HEK293 (cell line): ENCODE measurements at regions not wholly inside any gene's neighbourhood (a gene's known extent, or its start where the extent isn't known, plus 50 kb on each side); places are given as distances from the start of the nearest gene placed in this dataset.

Source experiments
- CTCF ChIA-PET: fragments of 350-600 bp; formaldehyde crosslinking; extraction: SDS; loops from one replicate; lab custom pipeline; 2021; ENCODE audit warnings: antibody characterized with exemption; lab: Yijun Ruan, JAX
- POLR2A ChIA-PET: fragments of 300-600 bp; formaldehyde crosslinking; extraction: SDS; loops from one replicate; lab custom pipeline; 2020; ENCODE audit warnings: antibody characterized with exemption, inconsistent platforms; lab: Yijun Ruan, JAX
- H3K27ac ChIP-seq: fragments of 200-500 bp; sonication (Bioruptor generic); 2 replicates; pipeline ENCODE4 v1.5.1; 2014; ENCODE audit warnings: low read depth, low read length, control low read depth, inconsistent platforms; ENCODE audit errors: extremely low read depth
- H3K36me3 ChIP-seq, 2 experiments: fragments of 200-500 bp in 1 of 2; sonication (Bioruptor generic) in 1 of 2; 1 replicate in 1 of 2; 2 replicates in 1 of 2; pipeline ENCODE4 v1.5.1; 2014 to 2017; ENCODE audit warnings: inconsistent platforms in 2 of 2, low read length in 2 of 2; ENCODE audit not compliant: control insufficient read depth in 2 of 2, insufficient read depth in 1 of 2
- H3K4me1 ChIP-seq: fragments of 200-500 bp; sonication (Bioruptor generic); 2 replicates; pipeline ENCODE4 v1.5.1; 2014; ENCODE audit warnings: mild to moderate bottlenecking, low read length, inconsistent platforms; ENCODE audit not compliant: control insufficient read depth, insufficient read depth
- H3K4me3 ChIP-seq: 2 replicates; pipeline ENCODE4 v1.5.1; 2011; ENCODE audit warnings: low read depth, mild to moderate bottlenecking, control low read depth, low read length, moderate library complexity
- H3K9me3 ChIP-seq: fragments of 200-500 bp; sonication (Bioruptor generic); 2 replicates; pipeline ENCODE4 v1.5.1; 2014; ENCODE audit warnings: low read depth, low read length, inconsistent platforms; ENCODE audit not compliant: control insufficient read depth, insufficient read depth
- GLI4 ChIP-seq: fragments of 450-650 bp; formaldehyde crosslinking; IDR thresholded peaks from 2 replicates; pipeline ENCODE4 v1.5.1; 2016; ENCODE audit warnings: missing biosample characterization, missing genetic modification characterization
- OSR2 ChIP-seq: fragments of 450-650 bp; formaldehyde crosslinking; IDR thresholded peaks from 2 replicates; pipeline ENCODE4 v1.5.1; 2016; ENCODE audit warnings: missing biosample characterization, missing genetic modification characterization
- PRDM1 ChIP-seq: fragments of 450-650 bp; formaldehyde crosslinking; IDR thresholded peaks from 2 replicates; pipeline ENCODE4; 2016; ENCODE audit warnings: missing biosample characterization, missing genetic modification characterization
- RBAK ChIP-seq: fragments of 450-650 bp; formaldehyde crosslinking; IDR thresholded peaks from 2 replicates; pipeline ENCODE4 v1.5.1; 2016; ENCODE audit warnings: missing biosample characterization, missing genetic modification characterization
- ZNF16 ChIP-seq: fragments of 450-650 bp; formaldehyde crosslinking; IDR thresholded peaks from 2 replicates; pipeline ENCODE4 v1.5.1; 2016; ENCODE audit warnings: low read depth, missing biosample characterization, missing genetic modification characterization
- ZNF2 ChIP-seq: fragments of 450-650 bp; formaldehyde crosslinking; IDR thresholded peaks from 2 replicates; pipeline ENCODE4 v1.5.1; 2016; ENCODE audit warnings: missing biosample characterization, missing genetic modification characterization
- ZNF24 ChIP-seq: fragments of 450-650 bp; formaldehyde crosslinking; IDR thresholded peaks from 2 replicates; pipeline ENCODE4 v1.5.1; 2016; ENCODE audit warnings: missing biosample characterization, missing genetic modification characterization
- ZNF366 ChIP-seq: fragments of 450-650 bp; formaldehyde crosslinking; conservative IDR thresholded peaks from 2 replicates; pipeline ENCODE4 v1.5.1; 2016; ENCODE audit warnings: missing biosample characterization, missing genetic modification characterization
- ZNF501 ChIP-seq: fragments of 450-650 bp; formaldehyde crosslinking; IDR thresholded peaks from 2 replicates; pipeline ENCODE4 v1.5.1; 2016; ENCODE audit warnings: missing biosample characterization, missing genetic modification characterization
- ZNF529 ChIP-seq: fragments of 450-650 bp; formaldehyde crosslinking; IDR thresholded peaks from 2 replicates; pipeline ENCODE4 v1.5.1; 2017; ENCODE audit warnings: missing genetic modification characterization, missing biosample characterization; ENCODE audit not compliant: insufficient replicate concordance
- ZNF561 ChIP-seq: fragments of 450-650 bp; IDR thresholded peaks from 2 replicates; pipeline ENCODE4 v1.5.1; 2018; ENCODE audit warnings: missing biosample characterization, missing genetic modification characterization, borderline replicate concordance
- ZNF585B ChIP-seq: fragments of 450-650 bp; formaldehyde crosslinking; IDR thresholded peaks from 2 replicates; pipeline ENCODE4 v1.5.1; 2016; ENCODE audit warnings: missing biosample characterization, missing genetic modification characterization
- TF ChIP-seq, protein P1 (sequence below): fragments of 450-650 bp; formaldehyde crosslinking; IDR thresholded peaks from 2 replicates; pipeline ENCODE4 v1.5.1; 2017; ENCODE audit warnings: missing biosample characterization, missing genetic modification characterization
- TF ChIP-seq, protein P2 (sequence below): fragments of 450-650 bp; formaldehyde crosslinking; IDR thresholded peaks from 2 replicates; pipeline ENCODE4 v1.5.1; 2017; ENCODE audit warnings: missing biosample characterization, missing genetic modification characterization
- TF ChIP-seq, protein P3 (sequence below): fragments of 450-650 bp; IDR thresholded peaks from 2 replicates; pipeline ENCODE4 v1.5.1; 2018; ENCODE audit warnings: missing biosample characterization, mild to moderate bottlenecking, missing genetic modification characterization
- TF ChIP-seq, protein P4 (sequence below): fragments of 450-650 bp; formaldehyde crosslinking; IDR thresholded peaks from 2 replicates; pipeline ENCODE4 v1.5.1; 2016; ENCODE audit warnings: missing biosample characterization, missing genetic modification characterization
- TF ChIP-seq, protein P5 (sequence below): fragments of 450-650 bp; formaldehyde crosslinking; IDR thresholded peaks from 2 replicates; pipeline ENCODE4 v1.5.1; 2016; ENCODE audit warnings: missing biosample characterization, missing genetic modification characterization
- TF ChIP-seq, protein P6 (sequence below): fragments of 450-650 bp; formaldehyde crosslinking; IDR thresholded peaks from 2 replicates; pipeline ENCODE4 v1.5.1; 2016; ENCODE audit warnings: missing biosample characterization, missing genetic modification characterization

DNA sequence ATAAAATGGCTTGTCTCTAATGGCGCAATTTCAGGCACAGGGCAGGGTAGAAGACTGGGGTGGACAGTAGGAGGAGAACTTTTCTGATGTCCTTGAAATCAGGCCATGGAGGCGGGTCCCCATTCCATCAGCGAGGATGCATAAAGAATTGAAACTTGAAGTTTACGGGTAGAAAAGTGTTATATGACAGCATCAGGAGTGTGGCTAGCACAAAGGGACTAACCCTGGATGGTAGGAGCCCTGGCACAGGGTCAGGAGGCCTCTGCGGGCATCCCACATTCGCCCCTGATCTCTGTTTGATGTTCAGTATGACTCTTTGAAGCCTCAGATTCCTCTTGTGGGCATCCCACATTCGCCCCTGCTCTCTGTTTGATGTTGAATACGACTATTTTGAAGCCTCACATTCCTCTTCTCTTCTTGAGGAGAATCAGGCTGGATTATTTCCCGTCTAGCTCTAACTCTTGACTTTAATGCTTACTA is 94.8 kb upstream of the ADRA1B start:
- H3K4me3 ChIP-seq = no peak overlapping the region
- POLR2A ChIA-PET = no interaction called here
- TF ChIP-seq, protein P1, sequence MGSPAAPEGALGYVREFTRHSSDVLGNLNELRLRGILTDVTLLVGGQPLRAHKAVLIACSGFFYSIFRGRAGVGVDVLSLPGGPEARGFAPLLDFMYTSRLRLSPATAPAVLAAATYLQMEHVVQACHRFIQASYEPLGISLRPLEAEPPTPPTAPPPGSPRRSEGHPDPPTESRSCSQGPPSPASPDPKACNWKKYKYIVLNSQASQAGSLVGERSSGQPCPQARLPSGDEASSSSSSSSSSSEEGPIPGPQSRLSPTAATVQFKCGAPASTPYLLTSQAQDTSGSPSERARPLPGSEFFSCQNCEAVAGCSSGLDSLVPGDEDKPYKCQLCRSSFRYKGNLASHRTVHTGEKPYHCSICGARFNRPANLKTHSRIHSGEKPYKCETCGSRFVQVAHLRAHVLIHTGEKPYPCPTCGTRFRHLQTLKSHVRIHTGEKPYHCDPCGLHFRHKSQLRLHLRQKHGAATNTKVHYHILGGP = no peak
- no peak for TF ChIP-seq ZNF561 (tag by site-specific recombination)
- TF ChIP-seq ZNF501 (tag by site-specific recombination) = no peak
- TF ChIP-seq ZNF24 = no peak
- TF ChIP-seq ZNF2 (tag by site-specific recombination) = no peak
- TF ChIP-seq, protein P2, sequence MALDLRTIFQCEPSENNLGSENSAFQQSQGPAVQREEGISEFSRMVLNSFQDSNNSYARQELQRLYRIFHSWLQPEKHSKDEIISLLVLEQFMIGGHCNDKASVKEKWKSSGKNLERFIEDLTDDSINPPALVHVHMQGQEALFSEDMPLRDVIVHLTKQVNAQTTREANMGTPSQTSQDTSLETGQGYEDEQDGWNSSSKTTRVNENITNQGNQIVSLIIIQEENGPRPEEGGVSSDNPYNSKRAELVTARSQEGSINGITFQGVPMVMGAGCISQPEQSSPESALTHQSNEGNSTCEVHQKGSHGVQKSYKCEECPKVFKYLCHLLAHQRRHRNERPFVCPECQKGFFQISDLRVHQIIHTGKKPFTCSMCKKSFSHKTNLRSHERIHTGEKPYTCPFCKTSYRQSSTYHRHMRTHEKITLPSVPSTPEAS (tag by site-specific recombination) = no peak
- TF ChIP-seq ZNF585B (tag by site-specific recombination) = no peak
- TF ChIP-seq, protein P3, sequence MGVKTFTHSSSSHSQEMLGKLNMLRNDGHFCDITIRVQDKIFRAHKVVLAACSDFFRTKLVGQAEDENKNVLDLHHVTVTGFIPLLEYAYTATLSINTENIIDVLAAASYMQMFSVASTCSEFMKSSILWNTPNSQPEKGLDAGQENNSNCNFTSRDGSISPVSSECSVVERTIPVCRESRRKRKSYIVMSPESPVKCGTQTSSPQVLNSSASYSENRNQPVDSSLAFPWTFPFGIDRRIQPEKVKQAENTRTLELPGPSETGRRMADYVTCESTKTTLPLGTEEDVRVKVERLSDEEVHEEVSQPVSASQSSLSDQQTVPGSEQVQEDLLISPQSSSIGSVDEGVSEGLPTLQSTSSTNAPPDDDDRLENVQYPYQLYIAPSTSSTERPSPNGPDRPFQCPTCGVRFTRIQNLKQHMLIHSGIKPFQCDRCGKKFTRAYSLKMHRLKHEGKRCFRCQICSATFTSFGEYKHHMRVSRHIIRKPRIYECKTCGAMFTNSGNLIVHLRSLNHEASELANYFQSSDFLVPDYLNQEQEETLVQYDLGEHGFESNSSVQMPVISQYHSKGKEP (tag by site-specific recombination) = no peak
- TF ChIP-seq ZNF16 (tag by site-specific recombination) = no peak
- TF ChIP-seq, protein P4, sequence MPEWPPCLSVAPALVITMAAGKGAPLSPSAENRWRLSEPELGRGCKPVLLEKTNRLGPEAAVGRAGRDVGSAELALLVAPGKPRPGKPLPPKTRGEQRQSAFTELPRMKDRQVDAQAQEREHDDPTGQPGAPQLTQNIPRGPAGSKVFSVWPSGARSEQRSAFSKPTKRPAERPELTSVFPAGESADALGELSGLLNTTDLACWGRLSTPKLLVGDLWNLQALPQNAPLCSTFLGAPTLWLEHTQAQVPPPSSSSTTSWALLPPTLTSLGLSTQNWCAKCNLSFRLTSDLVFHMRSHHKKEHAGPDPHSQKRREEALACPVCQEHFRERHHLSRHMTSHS (tag by site-specific recombination) = no peak
- no peak for TF ChIP-seq RBAK
- TF ChIP-seq OSR2 (tag by site-specific recombination) = no peak
- no peak for TF ChIP-seq ZNF529
- TF ChIP-seq GLI4 (tag by site-specific recombination) = no peak
- TF ChIP-seq, protein P5, sequence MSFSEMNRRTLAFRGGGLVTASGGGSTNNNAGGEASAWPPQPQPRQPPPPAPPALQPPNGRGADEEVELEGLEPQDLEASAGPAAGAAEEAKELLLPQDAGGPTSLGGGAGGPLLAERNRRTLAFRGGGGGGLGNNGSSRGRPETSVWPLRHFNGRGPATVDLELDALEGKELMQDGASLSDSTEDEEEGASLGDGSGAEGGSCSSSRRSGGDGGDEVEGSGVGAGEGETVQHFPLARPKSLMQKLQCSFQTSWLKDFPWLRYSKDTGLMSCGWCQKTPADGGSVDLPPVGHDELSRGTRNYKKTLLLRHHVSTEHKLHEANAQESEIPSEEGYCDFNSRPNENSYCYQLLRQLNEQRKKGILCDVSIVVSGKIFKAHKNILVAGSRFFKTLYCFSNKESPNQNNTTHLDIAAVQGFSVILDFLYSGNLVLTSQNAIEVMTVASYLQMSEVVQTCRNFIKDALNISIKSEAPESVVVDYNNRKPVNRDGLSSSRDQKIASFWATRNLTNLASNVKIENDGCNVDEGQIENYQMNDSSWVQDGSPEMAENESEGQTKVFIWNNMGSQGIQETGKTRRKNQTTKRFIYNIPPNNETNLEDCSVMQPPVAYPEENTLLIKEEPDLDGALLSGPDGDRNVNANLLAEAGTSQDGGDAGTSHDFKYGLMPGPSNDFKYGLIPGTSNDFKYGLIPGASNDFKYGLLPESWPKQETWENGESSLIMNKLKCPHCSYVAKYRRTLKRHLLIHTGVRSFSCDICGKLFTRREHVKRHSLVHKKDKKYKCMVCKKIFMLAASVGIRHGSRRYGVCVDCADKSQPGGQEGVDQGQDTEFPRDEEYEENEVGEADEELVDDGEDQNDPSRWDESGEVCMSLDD (tag by site-specific recombination) = no peak
- no peak overlapping the region for H3K27ac ChIP-seq
- no peaks in the 10 kb centered on the region for H3K9me3 ChIP-seq
- H3K36me3 ChIP-seq = no peaks in the 10 kb centered on the region
- CTCF ChIA-PET = no interaction called here
- no peaks in the 10 kb centered on the region for H3K4me1 ChIP-seq

DNA sequence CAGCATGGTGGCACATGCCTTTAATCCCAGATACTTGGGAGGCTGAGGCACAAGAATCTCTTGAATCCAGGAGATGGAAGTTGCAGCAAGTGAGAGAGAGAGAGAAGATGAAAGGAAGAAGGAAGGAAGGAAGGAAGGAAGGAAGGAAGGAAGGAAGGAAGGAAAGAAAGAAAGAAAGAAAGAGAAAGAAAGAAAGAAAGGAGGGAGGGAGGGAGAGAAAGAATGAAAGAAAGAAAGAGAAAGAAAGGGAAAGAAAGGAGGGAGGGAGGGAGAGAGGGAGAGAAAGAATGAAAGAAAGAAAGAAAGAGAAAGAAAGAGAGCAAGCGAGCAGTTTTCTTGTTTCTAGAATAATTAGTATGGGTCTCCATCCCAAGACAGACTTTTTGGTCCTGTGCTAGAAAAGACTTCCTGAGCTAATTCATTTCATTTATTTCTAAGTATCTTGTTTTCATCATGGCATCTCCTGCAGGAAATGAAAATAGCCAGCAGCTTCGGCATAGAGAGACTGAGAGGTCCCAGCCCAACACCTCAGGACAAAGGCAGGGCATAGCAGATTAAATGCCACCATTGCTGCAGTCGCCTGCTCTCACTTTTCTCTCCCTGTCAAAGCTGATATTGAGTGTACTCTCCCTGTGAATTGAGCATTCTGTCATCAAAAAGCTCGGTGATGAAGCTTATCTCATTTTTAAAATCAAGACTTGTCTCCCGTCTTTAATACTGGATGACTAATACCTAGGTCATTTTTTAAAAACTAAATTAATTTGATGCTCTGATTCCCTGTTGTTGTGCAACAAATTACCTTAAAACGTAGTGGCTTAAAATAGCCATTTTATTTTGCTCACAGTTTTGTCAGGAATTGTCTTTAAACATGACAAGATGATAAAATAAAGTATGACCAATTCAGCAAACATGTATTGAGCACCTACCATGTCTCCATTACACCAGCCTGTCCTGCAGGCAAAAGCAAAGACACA is 91.8 kb upstream of the ADRA1B start:
- ChIA-PET CTCF (interaction anchor here (0.9 kb wide), 1 partner anchor 163 kb away, joined by 3 read pairs; no protein-coding TSS in a partner anchor), POLR2A (no interaction called here)
- H3K36me3 ChIP-seq = no peaks in the 10 kb centered on the region
- H3K27ac ChIP-seq = no peak overlapping the region
- H3K4me3 ChIP-seq = no peak overlapping the region
- no peaks in the 10 kb centered on the region for H3K9me3 ChIP-seq
- TF ChIP-seq PRDM1 (tag by site-specific recombination) (0 out of 2 replicates have a peak, but pooled peaks have one; percentile 39), ZNF366 (tag by site-specific recombination) (peak; percentile 98)
- TF ChIP-seq, protein P6, sequence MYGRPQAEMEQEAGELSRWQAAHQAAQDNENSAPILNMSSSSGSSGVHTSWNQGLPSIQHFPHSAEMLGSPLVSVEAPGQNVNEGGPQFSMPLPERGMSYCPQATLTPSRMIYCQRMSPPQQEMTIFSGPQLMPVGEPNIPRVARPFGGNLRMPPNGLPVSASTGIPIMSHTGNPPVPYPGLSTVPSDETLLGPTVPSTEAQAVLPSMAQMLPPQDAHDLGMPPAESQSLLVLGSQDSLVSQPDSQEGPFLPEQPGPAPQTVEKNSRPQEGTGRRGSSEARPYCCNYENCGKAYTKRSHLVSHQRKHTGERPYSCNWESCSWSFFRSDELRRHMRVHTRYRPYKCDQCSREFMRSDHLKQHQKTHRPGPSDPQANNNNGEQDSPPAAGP (tag by site-specific recombination) = no peak
- no peaks in the 10 kb centered on the region for H3K4me1 ChIP-seq
